Peyer's patch (tissue), 4 donors: ENCODE measurements at regions not wholly inside any gene's neighbourhood (a gene's known extent, or its start where the extent isn't known, plus 50 kb on each side); places are given as distances from the start of the nearest gene placed in this dataset.

Experiments used
- DNase-seq, 3 donors: peaks; one replicate each; pipeline ENCODE4 v3.0.0-alpha.2; 2017 to 2019
- H3K27ac ChIP-seq, 4 donors: fragments of 200-600 bp; sonication (generic); one replicate each; pipeline ENCODE4 v1.5.1; 2016 to 2019
- H3K27me3 ChIP-seq, 2 donors: fragments of 200-600 bp; sonication (generic); one replicate each; pipeline ENCODE4 v1.5.1; 2019
- H3K36me3 ChIP-seq, 3 donors: fragments of 200-600 bp; sonication (generic); one replicate each; pipeline ENCODE4 v1.5.1; 2016 to 2019
- H3K4me1 ChIP-seq, 4 donors: fragments of 200-600 bp; sonication (generic); one replicate each; pipeline ENCODE4 v1.5.1; 2016 to 2019
- H3K4me3 ChIP-seq, 4 donors: fragments of 200-600 bp; sonication (generic); 1 replicate in 3 of 4; 2 replicates in 1 of 4; pipeline ENCODE4 v1.5.1; 2016 to 2019; ENCODE audit warnings: mild to moderate bottlenecking in 1 of 4
- H3K9me3 ChIP-seq, 4 donors: fragments of 200-600 bp; sonication (generic); one replicate each; pipeline ENCODE4 v1.5.1; 2016 to 2019; ENCODE audit warnings: mild to moderate bottlenecking in 1 of 4
- POLR2A ChIP-seq, 2 donors: fragments of 450-650 bp; IDR thresholded peaks; one replicate each; pipeline ENCODE4 v1.5.1; 2017; ENCODE audit warnings: antibody characterized with exemption in 2 of 2, mild to moderate bottlenecking in 2 of 2, moderate library complexity in 2 of 2
- TF ChIP-seq, protein P1 (sequence below), 6 experiments: fragments of 450-650 bp in 4 of 6; fragments of 200-600 bp in 2 of 6; sonication (generic) in 1 of 6; IDR thresholded peaks; one replicate each; pipeline ENCODE4 v1.5.1; 2017 to 2019; ENCODE audit warnings: antibody characterized with exemption in 6 of 6, mild to moderate bottlenecking in 3 of 6, moderate library complexity in 1 of 6

- Histone ChIP-seq H3K27ac (no peak overlapping the region), H3K36me3 (no peaks in the 10 kb centered on the region), H3K9me3 (no peaks in the 10 kb centered on the region), H3K27me3 (no peaks in the 10 kb centered on the region), H3K4me1 (no peaks in the 10 kb centered on the region), H3K4me3 (no peak overlapping the region)
- no peak for DNase-seq
- TF ChIP-seq, protein P1, sequence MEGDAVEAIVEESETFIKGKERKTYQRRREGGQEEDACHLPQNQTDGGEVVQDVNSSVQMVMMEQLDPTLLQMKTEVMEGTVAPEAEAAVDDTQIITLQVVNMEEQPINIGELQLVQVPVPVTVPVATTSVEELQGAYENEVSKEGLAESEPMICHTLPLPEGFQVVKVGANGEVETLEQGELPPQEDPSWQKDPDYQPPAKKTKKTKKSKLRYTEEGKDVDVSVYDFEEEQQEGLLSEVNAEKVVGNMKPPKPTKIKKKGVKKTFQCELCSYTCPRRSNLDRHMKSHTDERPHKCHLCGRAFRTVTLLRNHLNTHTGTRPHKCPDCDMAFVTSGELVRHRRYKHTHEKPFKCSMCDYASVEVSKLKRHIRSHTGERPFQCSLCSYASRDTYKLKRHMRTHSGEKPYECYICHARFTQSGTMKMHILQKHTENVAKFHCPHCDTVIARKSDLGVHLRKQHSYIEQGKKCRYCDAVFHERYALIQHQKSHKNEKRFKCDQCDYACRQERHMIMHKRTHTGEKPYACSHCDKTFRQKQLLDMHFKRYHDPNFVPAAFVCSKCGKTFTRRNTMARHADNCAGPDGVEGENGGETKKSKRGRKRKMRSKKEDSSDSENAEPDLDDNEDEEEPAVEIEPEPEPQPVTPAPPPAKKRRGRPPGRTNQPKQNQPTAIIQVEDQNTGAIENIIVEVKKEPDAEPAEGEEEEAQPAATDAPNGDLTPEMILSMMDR (IDR thresholded peaks at IDR 0.05), result no peak
- TF ChIP-seq POLR2A (IDR thresholded peaks at IDR 0.05), result no peak
These were observed 1019.4 kb upstream of the SLC10A2 start for GRCh38 chr13:104085611-104086010.

DNA sequence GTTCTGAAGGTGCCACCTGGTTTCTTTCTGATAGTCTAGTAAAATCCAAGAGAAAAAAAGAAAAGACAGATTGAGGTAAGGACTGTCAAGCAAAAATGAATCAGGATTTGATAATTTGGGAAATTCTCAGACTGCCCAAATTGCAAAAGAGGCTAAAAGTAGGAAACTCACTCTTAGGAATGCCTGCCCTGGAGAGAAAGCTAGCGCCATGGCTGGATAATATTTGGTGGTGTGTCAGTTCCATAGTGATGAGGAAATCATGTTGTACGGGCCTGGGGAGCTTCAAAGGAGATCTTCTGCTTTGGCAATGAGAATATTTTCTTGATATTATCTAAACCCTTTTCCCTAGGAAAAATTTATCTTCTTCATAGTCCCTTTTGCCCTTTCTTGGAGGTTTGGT, 1008.1 kb upstream of the SLC10A2 start:
- H3K36me3 ChIP-seq, result no peaks in the 10 kb centered on the region
- DNase-seq, result no peak
- no peak overlapping the region for H3K27ac ChIP-seq
- TF ChIP-seq POLR2A (IDR thresholded peaks at IDR 0.05), result no peak
- TF ChIP-seq, protein P1 (IDR thresholded peaks at IDR 0.05), result no peak
- no peaks in the 10 kb centered on the region for H3K4me1 ChIP-seq
- no peak overlapping the region for H3K4me3 ChIP-seq
- no peaks in the 10 kb centered on the region for H3K9me3 ChIP-seq
- no peaks in the 10 kb centered on the region for H3K27me3 ChIP-seq

GRCh38 chr13:104071806-104072205, 1005.6 kb upstream of the SLC10A2 start:
- Histone ChIP-seq H3K4me1 (no peaks in the 10 kb centered on the region), H3K27me3 (no peaks in the 10 kb centered on the region)
- DNase-seq, result no peak

DNA sequence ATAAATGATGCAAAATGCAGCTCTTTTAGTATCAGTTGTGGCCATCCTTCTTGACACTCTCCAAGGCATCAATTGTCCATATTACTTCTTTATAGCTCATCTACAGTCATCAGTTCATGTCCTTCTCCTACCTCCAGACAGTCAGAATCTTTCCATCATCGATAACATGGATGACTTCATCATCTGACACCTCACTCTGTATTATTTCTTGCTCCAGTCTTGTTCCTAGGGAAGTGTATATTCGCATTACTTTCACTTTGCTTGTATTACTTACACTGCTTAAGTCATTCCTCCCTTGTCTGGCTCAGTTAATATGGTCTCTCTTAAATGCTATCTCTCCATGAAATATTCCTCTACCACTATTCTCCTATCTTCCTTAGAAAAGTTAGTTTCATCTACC, 999.1 kb upstream of the SLC10A2 start:
- H3K4me3 ChIP-seq, result no peak overlapping the region
- DNase-seq, result no peak
- no peaks in the 10 kb centered on the region for H3K27me3 ChIP-seq
- H3K9me3 ChIP-seq, result no peaks in the 10 kb centered on the region
- H3K27ac ChIP-seq, result no peak overlapping the region
- no peaks in the 10 kb centered on the region for H3K4me1 ChIP-seq
- no peaks in the 10 kb centered on the region for H3K36me3 ChIP-seq
- TF ChIP-seq POLR2A (IDR thresholded peaks at IDR 0.05), result no peak
- TF ChIP-seq, protein P1 (IDR thresholded peaks at IDR 0.05), result no peak

More at GRCh38 chr13:104071806-104072205, 1005.6 kb upstream of the SLC10A2 start:
- Histone ChIP-seq H3K9me3 (no peaks in the 10 kb centered on the region), H3K4me3 (no peak overlapping the region), H3K27ac (no peak overlapping the region), H3K36me3 (no peaks in the 10 kb centered on the region)
- no peak for TF ChIP-seq POLR2A (IDR thresholded peaks at IDR 0.05)
- TF ChIP-seq, protein P1 (IDR thresholded peaks at IDR 0.05), result no peak

DNA sequence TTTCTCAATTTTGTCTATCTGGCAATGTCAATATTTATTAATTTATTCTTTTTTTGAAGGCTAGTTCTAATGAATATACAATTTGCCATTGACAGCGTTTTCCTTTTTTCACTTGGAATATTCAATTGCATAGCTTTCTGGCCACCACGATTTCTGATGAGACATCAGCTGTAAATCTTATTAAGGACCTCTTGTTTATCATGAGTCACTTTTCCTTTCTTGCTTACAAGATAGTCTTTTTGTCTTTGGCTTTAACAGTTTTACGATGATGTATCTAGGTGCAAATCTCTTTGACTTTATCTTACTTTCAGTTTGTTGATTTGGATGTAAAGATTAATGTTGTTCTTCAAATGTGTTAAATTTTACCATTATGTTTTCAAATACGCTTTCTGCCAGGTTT, 991.6 kb upstream of the SLC10A2 start:
- TF ChIP-seq, protein P1 (IDR thresholded peaks at IDR 0.05), result no peak
- TF ChIP-seq POLR2A (IDR thresholded peaks at IDR 0.05), result no peak
- no peak for DNase-seq
- no peak overlapping the region for H3K27ac ChIP-seq
- no peak overlapping the region for H3K4me3 ChIP-seq
- no peaks in the 10 kb centered on the region for H3K36me3 ChIP-seq
- no peaks in the 10 kb centered on the region for H3K9me3 ChIP-seq
- H3K4me1 ChIP-seq, result no peaks in the 10 kb centered on the region
- H3K27me3 ChIP-seq, result no peaks in the 10 kb centered on the region

DNA sequence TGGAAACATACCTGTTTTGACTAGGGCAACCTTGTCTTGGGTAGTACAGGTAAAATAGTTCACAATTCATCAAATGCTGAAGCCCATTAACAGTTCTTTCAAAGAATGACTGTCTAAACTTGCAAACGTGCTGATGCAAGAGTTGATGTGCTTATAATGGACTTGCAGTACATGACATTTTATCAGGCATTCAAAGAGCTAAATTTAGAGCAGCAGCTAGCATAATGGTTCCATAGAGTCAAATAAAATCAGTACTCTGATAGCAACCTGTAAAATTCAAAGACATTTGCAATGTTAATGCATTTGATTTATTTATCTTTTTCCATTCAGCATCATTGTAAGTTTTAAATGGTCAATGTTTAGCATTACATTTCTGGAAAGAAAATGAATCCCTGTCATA, 979.7 kb upstream of the SLC10A2 start:
- no peak overlapping the region for H3K4me3 ChIP-seq
- no peaks in the 10 kb centered on the region for H3K36me3 ChIP-seq
- no peaks in the 10 kb centered on the region for H3K4me1 ChIP-seq
- no peak for DNase-seq
- H3K27ac ChIP-seq, result no peak overlapping the region
- TF ChIP-seq POLR2A (IDR thresholded peaks at IDR 0.05), result no peak
- TF ChIP-seq, protein P1 (IDR thresholded peaks at IDR 0.05), result no peak
- no peaks in the 10 kb centered on the region for H3K27me3 ChIP-seq
- no peaks in the 10 kb centered on the region for H3K9me3 ChIP-seq
